Peyer's patch (tissue), 4 donors: ENCODE measurements at regions not wholly inside any gene's neighbourhood (a gene's known extent, or its start where the extent isn't known, plus 50 kb on each side); places are given as distances from the start of the nearest gene placed in this dataset.

Source experiments
- CTCF ChIP-seq, 6 experiments: fragments of 450-650 bp in 4 of 6; fragments of 200-600 bp in 2 of 6; sonication (generic) in 1 of 6; IDR thresholded peaks; one replicate each; pipeline ENCODE4 v1.5.1; 2017 to 2019; ENCODE audit warnings: antibody characterized with exemption in 6 of 6, mild to moderate bottlenecking in 3 of 6, moderate library complexity in 1 of 6
- POLR2A ChIP-seq, 2 donors: fragments of 450-650 bp; IDR thresholded peaks; one replicate each; pipeline ENCODE4 v1.5.1; 2017; ENCODE audit warnings: antibody characterized with exemption in 2 of 2, mild to moderate bottlenecking in 2 of 2, moderate library complexity in 2 of 2

- TF ChIP-seq POLR2A (IDR thresholded peaks at IDR 0.05): no peak
- no peak for TF ChIP-seq CTCF (IDR thresholded peaks at IDR 0.05)
These were observed 145.8 kb downstream of the KIF26A start for GRCh38 chr14:104284107-104284592.
